HFF-Myc (cell line): ENCODE measurements at regions not wholly inside any gene's neighbourhood (a gene's known extent, or its start where the extent isn't known, plus 50 kb on each side); places are given as distances from the start of the nearest gene placed in this dataset.

Experiments
- DNase-seq: peaks from one replicate; pipeline ENCODE4 v3.0.0-alpha.2; 2011; ENCODE audit warnings: low read depth; ENCODE audit errors: extremely low read depth
- H3K4me3 ChIP-seq: replicated peaks from 2 replicates; pipeline ENCODE4 v1.5.1; 2011; ENCODE audit warnings: low read depth, mild to moderate bottlenecking, control low read depth, low read length
- CTCF ChIP-seq: IDR thresholded peaks from 2 replicates; pipeline ENCODE4 v1.5.1; 2012; ENCODE audit warnings: mild to moderate bottlenecking, low read depth, low read length, control low read depth; ENCODE audit errors: missing control alignments

- no peak overlapping the region for H3K4me3 ChIP-seq
- TF ChIP-seq CTCF: no peak
- DNase-seq: no peak
Measured at GRCh38 chr2:198254536-198255090, 450.2 kb downstream of the PLCL1 start.

- no peak overlapping the region for H3K4me3 ChIP-seq
- no peak for DNase-seq
- TF ChIP-seq CTCF: no peak
Measured at GRCh38 chr2:198253995-198254394, 449.6 kb downstream of the PLCL1 start.

- no peak for TF ChIP-seq CTCF
Measured at GRCh38 chr2:198252472-198252871, 448.1 kb downstream of the PLCL1 start.

GRCh38 chr2:198242093-198242492 is 437.7 kb downstream of the PLCL1 start:
- no peak for TF ChIP-seq CTCF
- H3K4me3 ChIP-seq: no peak overlapping the region
- no peak for DNase-seq

More at GRCh38 chr2:198252472-198252871, 448.1 kb downstream of the PLCL1 start:
- DNase-seq: no peak
- no peak overlapping the region for H3K4me3 ChIP-seq

- no peak overlapping the region for H3K4me3 ChIP-seq
- no peak for DNase-seq
- TF ChIP-seq CTCF: no peak
Measured at GRCh38 chr2:198238429-198238828, 434.0 kb downstream of the PLCL1 start.

GRCh38 chr2:198236338-198236737 is 431.9 kb downstream of the PLCL1 start:
- TF ChIP-seq CTCF: no peak
- H3K4me3 ChIP-seq: no peak overlapping the region
- DNase-seq: no peak

- DNase-seq: no peak
- no peak for TF ChIP-seq CTCF
- no peak overlapping the region for H3K4me3 ChIP-seq
Measured at GRCh38 chr2:198232281-198232680, 427.9 kb downstream of the PLCL1 start.
